Globus pallidus (tissue), 1 donor: ENCODE measurements at regions not wholly inside any gene's neighbourhood (a gene's known extent, or its start where the extent isn't known, plus 50 kb on each side); places are given as distances from the start of the nearest gene placed in this dataset.

ENCODE experiments used
- DNase-seq: peaks from one replicate; pipeline ENCODE4 v3.0.0-alpha.2; 2015; ENCODE audit warnings: low spot score

DNA sequence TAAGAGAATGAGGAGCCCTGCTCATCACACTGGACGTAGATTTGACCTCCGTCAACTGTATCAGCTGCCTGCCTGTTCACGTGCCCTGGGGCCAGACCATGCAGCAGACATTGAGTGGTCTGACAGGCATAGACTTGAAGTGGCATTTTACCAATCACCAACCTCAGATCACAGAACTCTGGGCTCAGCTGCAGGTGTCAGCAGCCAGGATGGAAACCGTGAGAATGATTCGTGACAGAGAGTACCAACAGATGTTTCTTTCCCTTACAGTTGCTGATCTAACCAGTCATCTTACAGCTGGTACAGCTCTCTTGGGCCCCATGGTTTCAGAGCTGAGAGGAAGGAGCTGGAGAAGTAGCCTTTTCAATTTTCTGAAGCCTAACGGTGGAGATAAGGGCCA lies 148.9 kb downstream of the EN1 start:
- no peak for DNase-seq

DNA sequence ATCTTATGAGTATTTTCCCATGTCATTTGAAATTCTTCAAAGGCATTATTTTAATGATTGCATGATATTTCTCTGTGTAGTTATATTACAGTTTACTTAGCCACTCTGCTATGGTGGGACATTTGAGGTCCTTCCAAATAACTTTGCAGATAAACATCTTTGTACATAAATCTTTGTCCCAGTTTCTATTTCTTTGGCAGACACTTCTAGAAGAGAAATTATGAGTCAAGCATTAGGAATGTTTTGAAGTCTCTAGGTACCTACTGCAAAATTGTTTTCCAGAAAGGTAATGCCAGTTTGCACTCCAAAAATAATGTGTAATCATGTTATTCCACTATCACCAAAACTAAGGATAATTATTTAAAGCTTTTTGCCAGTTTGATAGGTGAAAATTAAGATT lies 149.7 kb downstream of the EN1 start:
- DNase-seq = no peak

DNA sequence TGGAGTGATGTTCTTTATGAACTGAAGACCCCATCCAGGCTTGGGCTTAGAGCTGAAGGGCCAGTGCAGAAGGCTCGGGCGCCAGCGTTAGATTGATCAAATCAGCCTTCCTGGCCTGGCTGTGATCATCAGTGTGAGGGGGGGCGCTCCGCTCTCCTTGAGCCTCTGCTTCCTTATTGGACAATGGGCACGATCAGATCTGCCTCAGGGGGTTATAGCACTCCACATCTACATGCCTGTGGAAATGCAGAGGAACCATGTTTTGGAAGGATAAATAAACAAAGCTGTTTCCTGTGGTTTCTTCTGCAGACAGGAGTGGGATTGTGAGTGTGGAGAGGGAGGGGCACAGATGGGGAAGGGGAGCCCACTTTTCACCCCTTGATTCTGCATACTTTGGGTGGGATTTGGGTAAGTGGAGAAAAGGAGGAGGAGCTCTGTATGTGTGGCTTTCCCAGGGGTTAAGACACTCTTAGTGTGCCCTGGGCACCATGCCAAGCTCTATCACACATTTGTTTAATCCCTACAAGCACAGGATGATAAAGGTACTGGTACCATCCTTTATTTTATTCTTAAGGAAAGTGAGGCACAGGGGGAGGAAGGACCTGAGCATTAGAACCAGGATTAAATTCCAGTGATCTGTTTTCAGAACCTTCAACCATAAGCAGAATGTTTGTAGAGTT lies 150.5 kb downstream of the EN1 start:
- no peak for DNase-seq

DNA sequence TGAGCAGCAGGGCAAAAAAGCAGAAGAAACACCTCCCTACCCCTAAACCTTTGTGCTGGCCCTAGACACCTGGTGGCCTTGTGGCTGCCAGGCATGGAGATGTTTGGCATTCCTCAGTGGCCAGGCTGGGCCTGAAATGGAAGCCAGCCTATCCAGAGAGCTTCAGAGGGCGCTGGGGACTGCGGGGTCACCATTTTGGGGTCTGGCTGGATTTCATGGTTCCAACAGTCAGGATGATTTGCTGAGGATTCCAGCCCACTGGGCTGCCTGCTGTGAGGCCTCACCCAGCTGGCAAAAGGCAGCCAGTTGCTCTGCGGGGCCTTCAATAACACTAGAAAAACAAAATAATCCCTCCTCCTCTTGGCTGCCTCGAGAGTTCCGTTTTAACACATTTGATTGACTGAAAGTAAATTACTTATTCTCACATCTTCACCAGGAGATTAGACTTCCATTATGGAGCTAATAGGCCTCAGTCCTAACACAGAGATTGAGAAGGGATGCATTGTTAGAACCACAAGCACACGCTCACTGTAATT lies 154.1 kb downstream of the EN1 start:
- DNase-seq = no peak

DNA sequence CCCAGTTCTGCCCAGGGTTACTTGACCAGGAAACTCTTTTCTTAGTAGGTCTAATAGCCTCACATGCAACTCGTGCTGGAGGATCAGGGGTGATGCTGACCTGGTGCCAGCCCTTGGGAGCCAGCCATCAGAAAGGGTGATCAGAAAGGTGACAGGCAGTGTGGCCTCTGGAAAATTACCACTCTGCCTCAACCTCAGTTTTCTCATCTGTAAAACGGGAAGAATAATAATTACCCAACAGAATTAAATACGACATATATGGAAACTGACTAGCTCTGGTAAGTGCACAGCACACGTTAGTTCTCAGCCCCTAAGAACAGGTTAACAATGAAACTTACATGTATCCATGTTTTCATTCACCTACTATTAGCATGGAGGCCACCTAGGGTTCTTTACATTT lies 157.6 kb downstream of the EN1 start:
- DNase-seq = no peak

DNA sequence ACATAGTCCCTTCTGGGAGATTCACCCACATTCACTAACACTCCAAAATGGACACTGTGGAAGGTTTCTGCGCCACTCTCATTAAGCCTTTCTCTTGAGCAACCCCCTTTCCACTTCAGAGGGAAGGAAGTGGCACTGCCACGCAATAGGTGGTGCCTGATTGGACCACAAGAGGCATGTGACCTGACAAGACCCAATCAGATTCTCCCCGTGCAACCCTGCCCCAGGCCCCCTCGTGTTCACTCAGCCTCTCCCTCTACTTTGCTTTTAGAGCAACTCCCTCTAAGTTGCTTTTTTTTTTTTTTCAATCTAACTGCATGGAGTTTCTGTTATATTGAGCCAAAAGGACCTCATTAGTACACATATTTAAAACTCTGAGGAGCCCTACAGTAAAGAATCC lies 158.0 kb downstream of the EN1 start:
- DNase-seq = no peak

DNA sequence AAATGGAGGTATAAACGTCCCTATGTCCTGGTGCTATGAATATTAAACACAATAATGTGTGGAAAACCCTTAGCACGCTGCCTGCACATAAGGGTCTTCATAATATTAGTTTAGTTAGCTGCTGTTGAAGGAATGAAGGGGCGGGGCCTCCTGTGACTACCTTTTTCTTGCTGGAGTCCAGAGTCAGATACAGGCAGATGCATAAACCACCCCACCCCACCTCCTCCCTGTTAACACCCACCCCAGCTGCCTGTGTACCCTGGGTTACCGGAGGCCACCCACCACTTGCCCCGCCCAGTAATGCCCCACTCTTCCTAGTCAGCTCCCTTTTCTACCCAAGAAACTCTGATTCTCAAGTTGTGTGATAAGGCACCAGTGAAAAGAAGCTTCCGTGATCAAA lies 158.4 kb downstream of the EN1 start:
- DNase-seq = no peak

DNA sequence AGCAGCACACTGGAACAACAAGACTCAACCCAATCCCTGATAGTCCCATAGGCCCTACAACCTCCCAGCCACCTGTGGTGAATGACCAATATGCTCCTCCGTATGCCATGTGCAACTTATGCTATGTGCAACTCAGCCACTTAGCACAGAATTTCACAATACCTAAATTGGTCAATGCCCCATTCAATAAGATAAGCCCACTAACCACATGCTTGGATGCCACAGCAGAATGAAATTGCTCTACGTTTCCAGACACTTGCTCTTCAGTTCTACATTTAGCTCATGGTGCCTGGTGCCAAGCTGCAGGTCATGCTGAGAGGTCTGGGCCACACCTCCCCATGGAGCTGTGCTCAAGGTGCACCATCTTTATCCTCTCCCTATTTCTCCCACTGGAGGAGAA lies 159.8 kb downstream of the EN1 start:
- no peak for DNase-seq

DNA sequence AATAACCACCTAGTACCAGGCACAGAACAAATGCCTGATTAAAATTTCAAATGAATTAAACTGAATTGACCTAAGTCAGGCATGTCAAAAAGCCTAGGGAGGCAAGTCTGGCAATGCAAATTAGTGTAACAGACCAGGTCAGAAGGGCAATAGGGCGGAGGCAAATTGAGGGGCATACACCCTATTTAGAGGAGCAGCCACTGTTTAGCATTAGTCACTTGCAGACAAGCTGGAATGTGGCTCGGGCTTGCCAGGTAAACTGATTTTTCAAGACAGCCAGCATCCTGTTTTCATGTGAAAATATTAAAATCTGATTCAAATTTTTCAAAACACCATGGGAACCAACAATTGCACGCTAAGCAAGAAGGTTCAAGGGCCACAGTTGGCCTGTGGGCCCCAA lies 160.3 kb downstream of the EN1 start:
- DNase-seq = no peak

DNA sequence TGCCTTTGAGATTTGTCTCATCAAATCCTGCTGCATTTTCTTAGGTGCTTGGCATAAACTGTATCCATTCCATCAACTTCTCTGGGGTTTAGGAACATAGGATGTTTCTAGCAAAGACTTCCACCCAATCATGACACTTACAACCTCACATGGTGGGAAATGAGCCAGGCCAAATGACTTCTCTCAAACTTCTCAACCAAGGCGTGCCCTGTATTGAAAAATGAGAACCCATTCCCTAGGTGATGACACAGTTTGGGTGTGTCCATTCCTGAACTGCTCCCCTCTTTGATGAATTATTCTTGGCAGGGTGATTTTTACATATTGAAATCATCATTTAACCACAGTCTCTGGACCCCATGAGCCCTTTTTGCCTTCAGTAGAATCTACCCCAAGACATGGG lies 161.1 kb downstream of the EN1 start:
- no peak for DNase-seq

DNA sequence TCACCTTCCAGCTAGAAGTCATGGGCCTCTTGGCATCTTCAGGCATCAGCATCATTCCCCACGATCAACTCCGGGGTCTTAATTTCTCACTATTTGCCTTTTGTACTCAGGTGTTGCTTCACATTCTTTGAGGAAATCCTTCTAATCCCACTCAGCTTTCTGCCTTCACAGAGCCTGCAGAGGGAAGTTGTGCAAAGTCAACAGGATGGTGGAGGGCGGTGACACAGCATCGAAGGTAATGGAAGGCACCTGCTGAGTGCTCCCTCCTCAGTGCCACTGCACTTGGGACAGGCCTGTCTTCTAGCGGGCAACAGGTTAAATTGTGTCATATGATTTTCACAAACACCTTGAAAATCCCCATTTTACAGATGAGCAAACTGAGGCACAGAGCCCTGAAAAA lies 164.0 kb downstream of the EN1 start:
- no peak for DNase-seq

DNA sequence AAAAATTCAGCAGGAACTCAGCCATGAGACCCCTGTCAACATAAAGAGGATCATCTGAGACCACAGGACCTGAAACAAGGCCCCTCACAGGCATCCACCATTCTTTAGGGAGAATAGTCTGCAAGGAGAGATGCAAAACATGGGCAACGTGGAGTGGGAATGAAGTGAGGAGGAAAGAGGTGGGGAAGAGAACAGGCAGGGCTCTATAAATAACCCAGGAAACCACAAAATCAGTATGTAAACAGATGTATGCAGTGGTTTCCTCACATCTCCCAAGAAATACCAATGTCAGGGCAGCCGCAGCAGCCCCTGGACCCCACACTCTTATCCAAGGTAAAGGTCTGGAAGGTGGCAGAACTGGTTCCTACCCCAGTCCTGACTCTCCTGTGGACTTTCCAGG lies 168.5 kb downstream of the EN1 start:
- DNase-seq = no peak

DNA sequence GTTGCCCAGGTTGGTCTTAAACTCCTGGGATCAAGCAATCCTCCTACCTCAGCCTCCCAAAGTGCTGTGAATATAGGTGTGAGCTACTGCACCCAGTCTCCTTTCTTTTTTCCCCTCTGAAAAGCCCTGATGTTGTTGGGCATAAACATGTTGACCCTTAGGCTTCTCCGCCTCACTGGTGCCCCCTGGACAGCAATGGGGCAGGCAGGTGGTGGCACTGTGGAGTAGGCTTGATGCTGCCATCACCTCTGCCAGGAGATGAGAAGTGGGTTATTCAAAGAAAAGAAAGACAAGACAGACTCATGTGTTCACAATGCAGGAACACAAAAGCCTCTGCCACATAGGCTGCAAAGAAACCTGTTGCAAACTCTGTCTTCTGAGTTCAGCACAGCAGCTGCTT lies 169.9 kb downstream of the EN1 start:
- DNase-seq = no peak

DNA sequence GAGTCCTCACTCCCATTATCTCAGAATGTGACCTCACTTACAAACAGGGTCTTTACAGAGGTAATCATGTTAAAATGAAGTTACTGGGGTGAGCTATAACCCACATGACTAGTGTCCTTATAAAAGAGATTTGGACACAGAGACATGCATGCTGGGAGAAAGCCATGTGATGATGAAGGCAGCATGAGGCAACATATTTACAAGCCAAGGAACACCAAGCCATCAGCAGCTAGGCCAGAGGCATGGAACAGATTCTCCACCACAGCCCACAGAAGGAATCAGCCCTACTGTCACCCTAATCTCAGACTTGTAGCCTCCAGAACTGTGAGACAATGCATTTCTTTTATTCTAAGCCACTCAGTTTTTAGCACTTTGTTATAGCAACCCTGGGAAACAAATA lies 171.9 kb downstream of the EN1 start:
- DNase-seq = no peak

DNA sequence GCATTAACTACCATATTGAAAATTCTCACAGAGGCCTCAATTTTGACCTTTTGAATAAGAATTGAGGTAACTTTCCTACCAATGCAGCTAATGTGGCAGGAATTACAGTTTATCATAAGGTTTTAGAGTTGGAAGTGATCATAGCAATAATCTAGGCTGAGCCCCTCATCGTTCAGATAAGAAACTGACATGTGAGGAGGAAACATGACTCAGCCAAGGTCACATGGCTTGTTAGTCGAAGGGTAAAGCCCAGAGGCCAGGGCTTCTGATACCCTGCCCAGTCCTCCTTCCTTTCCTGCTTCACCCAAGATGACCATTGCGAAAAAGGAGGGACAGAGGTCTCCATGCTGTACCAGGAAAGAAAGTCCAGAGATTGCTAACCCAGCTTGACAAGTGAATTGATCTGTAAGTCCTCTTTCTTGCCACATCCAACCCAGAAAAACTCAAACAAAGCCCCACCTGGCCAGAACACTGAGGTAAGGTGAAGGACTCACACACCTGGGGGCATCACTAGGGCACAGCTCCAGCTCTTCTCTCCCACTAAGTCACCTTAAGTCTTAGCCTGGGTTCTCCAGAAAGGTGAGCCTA lies 174.8 kb downstream of the EN1 start:
- no peak for DNase-seq

DNA sequence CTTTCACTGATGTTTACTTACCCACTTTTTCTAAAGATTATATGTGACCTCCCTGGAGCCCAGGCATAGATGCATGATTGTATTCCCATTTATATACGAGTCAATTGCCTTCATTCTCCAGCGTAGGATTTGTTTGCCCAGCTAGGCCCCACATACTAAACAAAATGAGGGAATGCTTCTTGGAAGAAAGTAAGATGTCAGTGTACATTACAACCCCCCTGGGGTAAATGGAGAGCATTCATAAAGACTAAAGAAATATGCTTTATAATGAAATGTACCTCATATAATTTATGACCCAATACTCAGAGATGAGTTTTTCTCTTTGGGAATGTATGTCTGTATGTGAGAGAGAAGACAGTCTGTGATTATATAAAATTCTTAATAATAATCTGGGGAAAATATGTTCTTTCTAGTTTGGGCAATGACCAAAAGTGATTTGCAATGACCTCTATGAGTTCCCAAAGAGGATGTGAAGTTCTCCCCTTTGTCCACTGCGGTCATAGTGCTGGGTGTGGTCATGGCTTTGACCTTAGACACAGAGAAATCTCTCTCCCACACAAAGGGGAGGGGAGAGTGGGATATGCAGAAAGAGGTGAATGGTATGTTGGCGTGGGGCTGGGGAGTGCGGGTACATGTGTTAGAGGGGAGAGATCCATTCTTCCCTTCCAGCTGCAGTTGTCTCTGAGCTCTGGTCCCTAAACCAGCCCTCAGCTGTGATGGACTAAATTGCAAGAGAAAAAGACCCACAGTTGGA lies 175.6 kb downstream of the EN1 start:
- no peak for DNase-seq

DNA sequence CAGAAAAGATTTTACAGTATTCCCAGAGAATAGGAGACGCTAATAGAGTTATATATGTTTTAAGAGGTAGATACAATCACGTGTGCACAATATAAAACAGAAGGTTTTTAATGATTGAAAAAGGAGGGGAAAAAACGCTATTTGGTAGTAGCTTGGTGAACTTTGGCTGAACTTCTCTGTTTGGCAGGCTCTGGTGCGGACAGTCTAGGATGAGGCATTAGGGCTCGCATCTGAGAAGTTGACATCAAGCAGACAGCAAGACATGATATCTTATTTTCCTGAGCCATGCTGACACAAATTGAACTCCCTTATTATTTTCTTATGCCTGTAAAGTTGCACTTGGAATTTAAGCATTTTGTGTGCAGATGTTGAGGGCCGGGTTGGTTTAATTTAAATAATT lies 176.6 kb downstream of the EN1 start:
- DNase-seq = no peak

DNA sequence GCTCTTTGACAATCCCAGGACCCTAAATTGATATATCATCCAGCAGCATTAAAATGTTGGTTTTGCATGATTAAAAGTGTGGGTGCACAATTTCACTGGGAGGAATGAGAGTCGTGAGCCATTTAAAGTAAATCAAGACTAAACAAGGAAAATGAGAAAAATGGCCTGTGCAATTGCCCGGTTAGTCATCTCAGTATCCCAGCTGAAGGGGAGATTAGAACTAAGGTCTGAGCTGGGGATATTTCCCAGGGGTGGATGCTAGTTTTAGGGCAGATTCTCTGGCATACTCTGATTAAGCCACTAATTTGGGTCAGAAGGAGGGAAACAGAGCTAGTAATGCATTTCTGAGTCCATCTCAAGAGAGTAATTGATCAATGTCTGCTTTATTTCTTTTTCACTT lies 177.2 kb downstream of the EN1 start:
- DNase-seq = no peak

DNA sequence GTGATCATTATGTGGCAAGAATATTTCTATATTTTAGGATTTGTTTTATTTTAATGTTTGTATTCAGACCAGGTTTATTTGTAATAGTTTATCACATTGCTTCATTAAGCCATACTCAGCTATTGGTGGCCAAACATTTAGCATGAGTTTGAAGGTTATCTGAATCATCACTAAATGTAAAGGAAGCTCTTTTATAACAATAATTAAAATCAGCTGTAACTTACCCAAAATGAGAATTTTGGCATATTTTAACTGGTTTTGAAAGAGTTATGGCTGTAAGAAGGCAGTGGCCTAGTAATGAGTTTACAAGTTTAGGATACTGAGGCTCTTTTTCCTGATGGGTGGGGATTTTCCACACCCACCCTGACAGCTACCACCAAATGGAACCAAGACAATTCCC lies 177.8 kb downstream of the EN1 start:
- DNase-seq = no peak

DNA sequence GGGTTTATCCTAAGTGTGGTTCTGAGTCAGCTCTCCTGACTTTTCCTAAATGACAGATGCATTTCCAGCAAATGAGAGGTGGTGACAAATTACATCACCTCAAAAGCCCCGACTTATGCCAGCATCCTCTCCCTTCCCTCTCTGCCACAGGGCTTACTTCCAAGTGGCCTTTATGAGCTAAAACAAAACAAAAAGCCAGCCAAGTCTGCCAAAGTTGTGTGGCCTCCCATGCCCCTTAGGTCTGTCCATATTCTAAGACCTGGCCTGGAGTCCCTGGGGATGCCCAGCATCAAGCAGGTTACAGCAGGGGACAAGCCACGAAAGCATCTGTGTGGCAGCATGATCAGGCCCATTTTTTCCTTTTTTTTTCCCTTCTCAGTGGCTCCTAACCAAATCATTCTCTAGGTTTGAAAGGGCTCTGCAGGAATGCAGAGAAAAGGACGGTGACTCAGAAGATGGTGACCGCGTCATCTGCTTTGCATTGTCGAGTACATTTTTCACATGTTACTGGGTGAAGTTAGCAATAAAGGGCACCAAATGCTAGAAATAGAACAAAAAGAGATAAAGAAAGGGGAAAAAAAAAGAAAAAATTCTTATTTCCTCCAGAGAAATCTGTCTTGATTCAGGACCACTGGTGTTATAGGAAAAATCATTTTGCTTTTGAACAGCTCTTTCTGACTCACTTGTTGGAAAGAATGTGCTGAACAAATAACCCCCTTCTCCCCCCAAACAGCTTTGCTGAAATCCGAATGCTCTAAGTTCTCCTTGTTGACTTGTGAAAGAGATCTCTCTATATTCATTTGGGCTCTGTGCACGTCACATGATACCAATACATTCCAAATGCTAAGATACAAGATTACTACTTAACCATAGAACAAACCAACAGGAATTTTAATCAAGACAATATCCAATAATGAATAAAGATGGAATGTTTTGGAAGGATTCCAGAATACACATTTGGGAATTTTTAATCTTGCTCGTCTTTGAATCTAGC lies 178.7 kb downstream of the EN1 start:
- no peak for DNase-seq

DNA sequence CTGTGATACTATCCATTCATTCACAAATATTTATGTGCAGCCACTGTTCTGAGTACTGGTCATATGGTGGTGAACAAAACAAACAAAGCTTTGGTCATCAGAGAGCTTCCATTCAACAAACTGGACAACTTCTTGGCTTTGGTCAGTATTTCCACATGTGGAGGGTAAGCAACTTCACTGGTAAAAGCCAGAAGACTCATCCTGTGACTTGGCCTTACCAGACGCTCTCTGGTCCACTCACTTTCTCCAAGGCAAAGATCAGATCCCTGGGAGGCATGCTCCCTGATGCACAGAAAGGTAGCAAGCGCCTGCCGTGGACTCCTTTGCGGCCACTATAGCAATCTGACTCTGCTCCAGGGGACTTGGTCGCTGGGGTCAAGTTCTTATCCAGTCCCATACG lies 179.5 kb downstream of the EN1 start:
- DNase-seq = no peak

DNA sequence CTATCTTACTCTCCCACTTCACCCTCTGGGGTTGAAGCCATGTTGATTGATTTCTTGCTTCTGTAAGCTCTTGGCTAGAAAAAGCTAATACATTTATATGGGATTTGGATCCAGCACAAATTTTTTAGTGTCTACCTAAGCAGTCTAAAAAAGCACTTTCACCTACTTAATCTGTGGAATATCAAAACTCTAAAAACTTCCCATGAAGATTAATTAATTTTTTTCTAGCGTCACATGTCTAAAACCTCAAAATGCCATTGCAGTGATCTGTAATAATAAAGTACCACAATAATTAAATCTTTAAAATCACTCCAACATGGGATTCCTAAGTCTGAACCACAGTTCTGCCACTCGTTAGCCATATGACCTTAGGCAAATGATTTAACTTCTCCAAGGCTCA lies 180.1 kb downstream of the EN1 start:
- DNase-seq = no peak
